NCI-H1092 treated with DMSO at 0.1 percent for 48 hours (cell line): ENCODE measurements at regions not wholly inside any gene's neighbourhood (a gene's known extent, or its start where the extent isn't known, plus 50 kb on each side); places are given as distances from the start of the nearest gene placed in this dataset.
"Not testable (repeated sequence)": the region's sequence is repeated elsewhere in the genome, so short reads cannot be mapped to it uniquely, and the experiment has no call there.

Source experiments
- DNase-seq: peaks from one replicate; lab custom pipeline; 2025; lab: John Stamatoyannopoulos, UW

GRCh38 chr13:84867246-84867645 is 932.0 kb downstream of the SLITRK6 start:
- DNase-seq = no peak

- peak; percentile 75 for DNase-seq
Observed at GRCh38 chr13:84865783-84866221, 933.4 kb downstream of the SLITRK6 start.

- DNase-seq = no peak
Observed at GRCh38 chr13:84864341-84864740, 934.9 kb downstream of the SLITRK6 start.

GRCh38 chr13:84847107-84847506 is 952.1 kb downstream of the SLITRK6 start:
- DNase-seq = no peak

GRCh38 chr13:84845907-84846619 is 953.2 kb downstream of the SLITRK6 start:
- no peak for DNase-seq

GRCh38 chr13:84844473-84844872 is 954.7 kb downstream of the SLITRK6 start:
- DNase-seq = peak; percentile 49

GRCh38 chr13:84843368-84843767 is 955.9 kb downstream of the SLITRK6 start:
- no peak for DNase-seq

- DNase-seq = no peak
Observed at GRCh38 chr13:84834201-84834600, 951.9 kb upstream of the SLITRK1 start.

- no peak for DNase-seq
Observed at GRCh38 chr13:84831666-84832657, 949.7 kb upstream of the SLITRK1 start.

GRCh38 chr13:84823528-84823927 is 941.3 kb upstream of the SLITRK1 start:
- DNase-seq = no peak

GRCh38 chr13:84821261-84821660 is 939.0 kb upstream of the SLITRK1 start:
- DNase-seq = peak; percentile 38

- DNase-seq = no peak
Observed at GRCh38 chr13:84816567-84817105, 934.4 kb upstream of the SLITRK1 start.

GRCh38 chr13:84812789-84813188 is 930.5 kb upstream of the SLITRK1 start:
- DNase-seq = no peak

GRCh38 chr13:84812078-84812477 is 929.8 kb upstream of the SLITRK1 start:
- DNase-seq = no peak

- no peak for DNase-seq
Observed at GRCh38 chr13:84810781-84811180, 928.5 kb upstream of the SLITRK1 start.

- no peak for DNase-seq
Observed at GRCh38 chr13:84802073-84802472, 919.8 kb upstream of the SLITRK1 start.

GRCh38 chr13:84784443-84785153 is 902.3 kb upstream of the SLITRK1 start:
- no peak for DNase-seq

- no peak for DNase-seq
Observed at GRCh38 chr13:84777316-84777715, 895.0 kb upstream of the SLITRK1 start.

GRCh38 chr13:84776593-84776992 is 894.3 kb upstream of the SLITRK1 start:
- DNase-seq = no peak

GRCh38 chr13:84775920-84776319 is 893.6 kb upstream of the SLITRK1 start:
- not testable (repeated sequence) for DNase-seq

- DNase-seq = no peak
Observed at GRCh38 chr13:84774111-84774510, 891.8 kb upstream of the SLITRK1 start.

- DNase-seq = no peak
Observed at GRCh38 chr13:84760956-84761355, 878.7 kb upstream of the SLITRK1 start.
